HepG2 (cell line): ENCODE measurements at regions not wholly inside any gene's neighbourhood (a gene's known extent, or its start where the extent isn't known, plus 50 kb on each side); places are given as distances from the start of the nearest gene placed in this dataset.

ENCODE experiments used
- CREM ChIP-seq, 2 experiments: sonication (generic) in 1 of 2; formaldehyde crosslinking in 1 of 2; IDR thresholded peaks; 2 replicates each; pipeline versions ENCODE4 v1.4.0 to v1.6.1; 2016 to 2020; ENCODE audit warnings: antibody characterized with exemption in 1 of 2, mild to moderate bottlenecking in 1 of 2, missing genetic modification reagents in 1 of 2
- CTCF ChIP-seq: sonication (generic); formaldehyde crosslinking; IDR thresholded peaks from 2 replicates; pipeline ENCODE4 v1.5.0; 2020; ENCODE audit warnings: mild to moderate bottlenecking, missing genetic modification reagents, moderate library complexity

GRCh38 chr20:12040261-12040660 is 122.6 kb downstream of the BTBD3 start:
- TF ChIP-seq CTCF (CRISPR knock-in tag) (no peak), CREM (IDR thresholded peaks at IDR 0.05) (no peak), CREM (CRISPR knock-in tag; IDR thresholded peaks at IDR 0.05) (no peak)
